ENCODE measurements at regions not wholly inside any gene's neighbourhood (a gene's known extent, or its start where the extent isn't known, plus 50 kb on each side); places are given as distances from the start of the nearest gene placed in this dataset.

GRCh38 chr2:43165378-43166069, 60.9 kb downstream of the ZFP36L2 start:
- TF ChIP-seq, protein P1, sequence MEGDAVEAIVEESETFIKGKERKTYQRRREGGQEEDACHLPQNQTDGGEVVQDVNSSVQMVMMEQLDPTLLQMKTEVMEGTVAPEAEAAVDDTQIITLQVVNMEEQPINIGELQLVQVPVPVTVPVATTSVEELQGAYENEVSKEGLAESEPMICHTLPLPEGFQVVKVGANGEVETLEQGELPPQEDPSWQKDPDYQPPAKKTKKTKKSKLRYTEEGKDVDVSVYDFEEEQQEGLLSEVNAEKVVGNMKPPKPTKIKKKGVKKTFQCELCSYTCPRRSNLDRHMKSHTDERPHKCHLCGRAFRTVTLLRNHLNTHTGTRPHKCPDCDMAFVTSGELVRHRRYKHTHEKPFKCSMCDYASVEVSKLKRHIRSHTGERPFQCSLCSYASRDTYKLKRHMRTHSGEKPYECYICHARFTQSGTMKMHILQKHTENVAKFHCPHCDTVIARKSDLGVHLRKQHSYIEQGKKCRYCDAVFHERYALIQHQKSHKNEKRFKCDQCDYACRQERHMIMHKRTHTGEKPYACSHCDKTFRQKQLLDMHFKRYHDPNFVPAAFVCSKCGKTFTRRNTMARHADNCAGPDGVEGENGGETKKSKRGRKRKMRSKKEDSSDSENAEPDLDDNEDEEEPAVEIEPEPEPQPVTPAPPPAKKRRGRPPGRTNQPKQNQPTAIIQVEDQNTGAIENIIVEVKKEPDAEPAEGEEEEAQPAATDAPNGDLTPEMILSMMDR (IDR thresholded peaks at IDR 0.05) = peak in 2 of 7 experiments; percentile 2 to 10
- no peak for TF ChIP-seq POLR2A (IDR thresholded peaks at IDR 0.05)

All from body of pancreas (tissue), 4 donors.